ENCODE measurements at regions not wholly inside any gene's neighbourhood (a gene's known extent, or its start where the extent isn't known, plus 50 kb on each side); places are given as distances from the start of the nearest gene placed in this dataset.

- Histone ChIP-seq H3K27ac (ENCODE audit: low read depth, low read length) (no peak overlapping the region), H3K4me1 (ENCODE audit: control insufficient read depth, insufficient read depth, low read length) (no peaks in the 10 kb centered on the region), H3K36me3 (ENCODE audit: control insufficient read depth, insufficient read depth, low read length) (no peaks in the 10 kb centered on the region), H3K4me3 (ENCODE audit: low read depth, low read length) (no peak overlapping the region), H3K9me3 (ENCODE audit: control insufficient read depth, insufficient read depth, low read depth, low read length) (peaks cover 19% of the 10 kb centered on the region), H3K9ac (ENCODE audit: low read length) (no peak overlapping the region), H3K27me3 (ENCODE audit: control insufficient read depth, insufficient read depth, low read length) (no peaks in the 10 kb centered on the region)
Observed at GRCh38 chr6:147042679-147043078, 161.5 kb upstream of the STXBP5 start.

- Histone ChIP-seq H3K9ac (ENCODE audit: low read length) (no peak overlapping the region), H3K4me3 (ENCODE audit: low read depth, low read length) (no peak overlapping the region), H3K27ac (ENCODE audit: low read depth, low read length) (no peak overlapping the region), H3K27me3 (ENCODE audit: control insufficient read depth, insufficient read depth, low read length) (no peaks in the 10 kb centered on the region), H3K36me3 (ENCODE audit: control insufficient read depth, insufficient read depth, low read length) (no peaks in the 10 kb centered on the region), H3K9me3 (ENCODE audit: control insufficient read depth, insufficient read depth, low read depth, low read length) (peaks cover 19% of the 10 kb centered on the region), H3K4me1 (ENCODE audit: control insufficient read depth, insufficient read depth, low read length) (no peaks in the 10 kb centered on the region)
Observed at GRCh38 chr6:147043994-147044477, 160.2 kb upstream of the STXBP5 start.

GRCh38 chr6:147046141-147046877, 157.9 kb upstream of the STXBP5 start:
- H3K27me3 ChIP-seq (ENCODE audit: control insufficient read depth, insufficient read depth, low read length): no peaks in the 10 kb centered on the region
- no peaks in the 10 kb centered on the region for H3K36me3 ChIP-seq (ENCODE audit: control insufficient read depth, insufficient read depth, low read length)
- no peak overlapping the region for H3K27ac ChIP-seq (ENCODE audit: low read depth, low read length)

GRCh38 chr6:147048930-147049329, 155.3 kb upstream of the STXBP5 start:
- Histone ChIP-seq H3K9me3 (ENCODE audit: control insufficient read depth, insufficient read depth, low read depth, low read length) (peaks cover 12% of the 10 kb centered on the region), H3K4me3 (ENCODE audit: low read depth, low read length) (no peak overlapping the region), H3K4me1 (ENCODE audit: control insufficient read depth, insufficient read depth, low read length) (peaks cover 5% of the 10 kb centered on the region; the same call in 1 of the 2 replicates), H3K36me3 (ENCODE audit: control insufficient read depth, insufficient read depth, low read length) (no peaks in the 10 kb centered on the region), H3K9ac (ENCODE audit: low read length) (no peak overlapping the region), H3K27ac (ENCODE audit: low read depth, low read length) (no peak overlapping the region), H3K27me3 (ENCODE audit: control insufficient read depth, insufficient read depth, low read length) (no peaks in the 10 kb centered on the region)

More at GRCh38 chr6:147046141-147046877, 157.9 kb upstream of the STXBP5 start:
- Histone ChIP-seq H3K4me3 (ENCODE audit: low read depth, low read length) (no peak overlapping the region), H3K9me3 (ENCODE audit: control insufficient read depth, insufficient read depth, low read depth, low read length) (peaks cover 19% of the 10 kb centered on the region), H3K4me1 (ENCODE audit: control insufficient read depth, insufficient read depth, low read length) (no peaks in the 10 kb centered on the region), H3K9ac (ENCODE audit: low read length) (no peak overlapping the region)

- H3K27ac ChIP-seq (ENCODE audit: low read depth, low read length): peak overlapping the region; percentile 30
Observed at GRCh38 chr6:147053311-147053921, 150.8 kb upstream of the STXBP5 start.

GRCh38 chr6:147054158-147054557, 150.1 kb upstream of the STXBP5 start:
- Histone ChIP-seq H3K4me3 (ENCODE audit: low read depth, low read length) (no peak overlapping the region), H3K9me3 (ENCODE audit: control insufficient read depth, insufficient read depth, low read depth, low read length) (no peaks in the 10 kb centered on the region), H3K9ac (ENCODE audit: low read length) (no peak overlapping the region), H3K27ac (ENCODE audit: low read depth, low read length) (no peak overlapping the region), H3K27me3 (ENCODE audit: control insufficient read depth, insufficient read depth, low read length) (no peaks in the 10 kb centered on the region), H3K36me3 (ENCODE audit: control insufficient read depth, insufficient read depth, low read length) (no peaks in the 10 kb centered on the region), H3K4me1 (ENCODE audit: control insufficient read depth, insufficient read depth, low read length) (peaks cover 9% of the 10 kb centered on the region; the same call in 1 of the 2 replicates)

More at GRCh38 chr6:147053311-147053921, 150.8 kb upstream of the STXBP5 start:
- Histone ChIP-seq H3K4me1 (ENCODE audit: control insufficient read depth, insufficient read depth, low read length) (peaks cover 9% of the 10 kb centered on the region; the same call in 1 of the 2 replicates), H3K4me3 (ENCODE audit: low read depth, low read length) (no peak overlapping the region), H3K9ac (ENCODE audit: low read length) (no peak overlapping the region), H3K27me3 (ENCODE audit: control insufficient read depth, insufficient read depth, low read length) (no peaks in the 10 kb centered on the region), H3K36me3 (ENCODE audit: control insufficient read depth, insufficient read depth, low read length) (no peaks in the 10 kb centered on the region), H3K9me3 (ENCODE audit: control insufficient read depth, insufficient read depth, low read depth, low read length) (no peaks in the 10 kb centered on the region)

GRCh38 chr6:147054871-147055270, 149.3 kb upstream of the STXBP5 start:
- Histone ChIP-seq H3K27me3 (ENCODE audit: control insufficient read depth, insufficient read depth, low read length) (no peaks in the 10 kb centered on the region), H3K9me3 (ENCODE audit: control insufficient read depth, insufficient read depth, low read depth, low read length) (no peaks in the 10 kb centered on the region), H3K27ac (ENCODE audit: low read depth, low read length) (no peak overlapping the region), H3K4me3 (ENCODE audit: low read depth, low read length) (no peak overlapping the region), H3K36me3 (ENCODE audit: control insufficient read depth, insufficient read depth, low read length) (no peaks in the 10 kb centered on the region), H3K9ac (ENCODE audit: low read length) (no peak overlapping the region), H3K4me1 (ENCODE audit: control insufficient read depth, insufficient read depth, low read length) (peaks cover 9% of the 10 kb centered on the region; the same call in 1 of the 2 replicates)

- peaks cover 9% of the 10 kb centered on the region; the same call in 1 of the 2 replicates for H3K4me1 ChIP-seq (ENCODE audit: control insufficient read depth, insufficient read depth, low read length)
- no peaks in the 10 kb centered on the region for H3K27me3 ChIP-seq (ENCODE audit: control insufficient read depth, insufficient read depth, low read length)
- H3K27ac ChIP-seq (ENCODE audit: low read depth, low read length): no peak overlapping the region
- no peak overlapping the region for H3K9ac ChIP-seq (ENCODE audit: low read length)
- H3K36me3 ChIP-seq (ENCODE audit: control insufficient read depth, insufficient read depth, low read length): no peaks in the 10 kb centered on the region
- no peak overlapping the region for H3K4me3 ChIP-seq (ENCODE audit: low read depth, low read length)
- no peaks in the 10 kb centered on the region for H3K9me3 ChIP-seq (ENCODE audit: control insufficient read depth, insufficient read depth, low read depth, low read length)
Observed at GRCh38 chr6:147055821-147056392, 148.3 kb upstream of the STXBP5 start.

- Histone ChIP-seq H3K27ac (ENCODE audit: low read depth, low read length) (no peak overlapping the region), H3K36me3 (ENCODE audit: control insufficient read depth, insufficient read depth, low read length) (no peaks in the 10 kb centered on the region), H3K27me3 (ENCODE audit: control insufficient read depth, insufficient read depth, low read length) (no peaks in the 10 kb centered on the region), H3K9ac (ENCODE audit: low read length) (no peak overlapping the region), H3K9me3 (ENCODE audit: control insufficient read depth, insufficient read depth, low read depth, low read length) (no peaks in the 10 kb centered on the region), H3K4me1 (ENCODE audit: control insufficient read depth, insufficient read depth, low read length) (peaks cover 9% of the 10 kb centered on the region; the same call in 1 of the 2 replicates), H3K4me3 (ENCODE audit: low read depth, low read length) (no peak overlapping the region)
Observed at GRCh38 chr6:147057188-147057587, 147.0 kb upstream of the STXBP5 start.

- Histone ChIP-seq H3K9ac (ENCODE audit: low read length) (no peak overlapping the region), H3K9me3 (ENCODE audit: control insufficient read depth, insufficient read depth, low read depth, low read length) (no peaks in the 10 kb centered on the region), H3K27me3 (ENCODE audit: control insufficient read depth, insufficient read depth, low read length) (no peaks in the 10 kb centered on the region), H3K4me1 (ENCODE audit: control insufficient read depth, insufficient read depth, low read length) (peaks cover 9% of the 10 kb centered on the region; the same call in 1 of the 2 replicates), H3K4me3 (ENCODE audit: low read depth, low read length) (no peak overlapping the region), H3K27ac (ENCODE audit: low read depth, low read length) (no peak overlapping the region), H3K36me3 (ENCODE audit: control insufficient read depth, insufficient read depth, low read length) (no peaks in the 10 kb centered on the region)
Observed at GRCh38 chr6:147057705-147058342, 146.4 kb upstream of the STXBP5 start.

Measured in HUES6 (cell line).